ENCODE measurements at regions not wholly inside any gene's neighbourhood (a gene's known extent, or its start where the extent isn't known, plus 50 kb on each side); places are given as distances from the start of the nearest gene placed in this dataset.

DNA sequence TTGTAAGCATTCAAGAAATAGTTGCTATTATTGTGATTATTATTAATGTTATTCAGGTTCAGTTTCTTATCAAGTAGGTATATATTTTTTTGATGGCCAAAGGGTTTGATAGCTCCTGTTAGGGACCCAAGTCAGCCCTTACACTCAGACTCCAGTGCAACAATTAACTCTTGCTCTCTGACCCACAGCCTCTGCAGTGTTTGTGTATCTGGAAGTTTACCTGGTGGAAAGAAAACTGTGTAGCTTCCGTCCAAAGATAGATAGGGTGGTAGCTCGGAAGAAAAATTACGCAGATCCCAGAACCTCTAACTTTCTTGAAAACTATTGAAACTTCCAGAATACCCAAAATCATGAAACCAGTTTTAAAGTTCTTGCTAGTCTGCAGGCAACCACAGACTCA is 58.6 kb upstream of the IGFBP2 start:
- DNase-seq (ENCODE audit: low spot score) (no peak), FAIRE-seq (no peak)

GRCh38 chr2:216575465-216575864 is 57.8 kb upstream of the IGFBP2 start:
- DNase-seq (ENCODE audit: low spot score) (no peak), FAIRE-seq (no peak)

DNA sequence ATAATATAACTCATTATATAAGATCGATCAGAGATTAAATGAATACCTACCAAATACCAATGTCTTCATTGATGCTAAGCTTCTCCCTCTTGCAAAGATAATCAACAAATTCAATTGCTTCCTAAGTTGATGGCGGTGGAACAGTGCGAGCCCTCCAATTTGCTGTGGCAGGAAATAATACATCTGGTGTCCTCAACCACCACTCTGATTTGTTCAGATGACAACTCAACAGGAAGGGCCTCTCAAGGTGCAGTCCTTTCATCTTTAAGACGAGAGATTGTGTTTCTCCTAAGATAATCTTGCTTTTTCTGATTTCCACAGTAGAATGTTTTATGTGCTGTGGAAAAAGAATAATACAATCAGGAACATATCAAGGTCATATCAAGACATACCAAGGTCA is 56.6 kb upstream of the IGFBP2 start:
- FAIRE-seq (no peak), DNase-seq (ENCODE audit: low spot score) (no peak)

DNA sequence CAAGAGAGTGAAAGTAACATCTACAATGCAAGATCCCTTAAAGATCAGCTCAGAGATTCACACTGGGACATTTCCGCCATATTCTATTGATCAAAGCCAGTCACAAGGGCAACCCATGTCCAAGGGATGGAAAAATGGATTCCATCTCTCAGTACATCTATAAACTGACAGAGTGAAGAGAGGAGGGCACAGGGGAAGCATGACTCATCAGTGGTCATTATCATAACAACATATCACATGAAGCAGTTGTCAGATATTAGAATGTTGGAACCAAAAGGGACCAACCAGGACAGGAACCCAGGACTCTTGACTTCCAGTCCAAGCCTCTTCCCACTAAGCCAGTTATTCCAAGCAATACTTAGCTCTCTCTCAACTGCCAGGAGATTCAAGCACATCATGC is 54.9 kb upstream of the IGFBP2 start:
- DNase-seq (ENCODE audit: low spot score) (no peak), FAIRE-seq (no peak)

- DNase-seq (ENCODE audit: low spot score) (no peak), FAIRE-seq (no peak)
Observed at GRCh38 chr2:216583147-216583546, 50.1 kb upstream of the IGFBP2 start.
